HG03025 (cell line): ENCODE measurements at regions not wholly inside any gene's neighbourhood (a gene's known extent, or its start where the extent isn't known, plus 50 kb on each side); places are given as distances from the start of the nearest gene placed in this dataset.
"Not testable (repeated sequence)": the region's sequence is repeated elsewhere in the genome, so short reads cannot be mapped to it uniquely, and the experiment has no call there.

ENCODE experiments used
- ATAC-seq: cut with Tn5 transposase; IDR thresholded peaks from one replicate; pipeline ENCODE4 v1.9.1; 2021; ENCODE audit warnings: mild to moderate bottlenecking, moderate library complexity; ENCODE audit not compliant: unreplicated experiment, low FRiP score

GRCh38 chr17:15858082-15858481 is 86.8 kb upstream of the ADORA2B start:
- not testable (repeated sequence) for ATAC-seq

GRCh38 chr17:15860774-15861173 is 84.2 kb upstream of the ADORA2B start:
- not testable (repeated sequence) for ATAC-seq

DNA sequence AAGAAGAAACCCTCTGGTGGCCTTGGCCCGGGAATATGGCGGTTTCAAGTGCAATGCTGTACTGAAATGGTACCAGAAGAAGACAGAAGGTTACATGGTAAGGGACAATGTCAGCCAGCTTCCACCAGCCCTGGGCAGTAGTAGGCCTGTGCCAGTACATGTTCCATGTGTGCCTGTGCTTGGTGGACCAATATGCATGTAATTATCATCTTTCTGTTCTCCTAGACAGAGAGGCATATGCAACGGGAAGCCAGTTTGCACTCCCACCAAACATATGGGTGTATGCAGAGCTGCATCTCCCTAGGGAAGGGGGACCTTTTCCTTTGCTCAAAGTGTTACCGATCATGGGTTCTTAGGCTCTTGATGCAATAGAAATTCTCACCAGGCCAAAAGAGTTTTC is 80.9 kb upstream of the ADORA2B start:
- ATAC-seq = not testable (repeated sequence)

GRCh38 chr17:15864472-15864871 is 80.5 kb upstream of the ADORA2B start:
- not testable (repeated sequence) for ATAC-seq

DNA sequence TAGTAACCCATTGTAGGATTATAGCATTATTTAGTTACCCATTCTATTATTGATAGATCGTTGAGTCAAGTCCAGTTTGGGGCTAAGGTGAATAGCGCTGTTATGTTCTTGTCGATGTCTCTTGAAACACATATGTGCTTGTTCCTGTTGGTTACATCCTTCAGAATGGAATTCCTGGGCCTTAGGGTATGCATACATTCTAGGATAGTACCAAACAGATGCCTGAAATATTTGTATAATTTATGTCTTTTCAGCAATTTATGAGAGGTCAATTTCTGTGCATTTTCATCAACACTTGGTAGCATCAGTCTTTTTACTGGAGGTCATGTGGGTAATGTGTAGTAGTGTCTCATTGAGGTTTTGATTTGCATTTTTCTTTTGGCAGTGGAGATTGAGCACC is 78.9 kb upstream of the ADORA2B start:
- ATAC-seq = not testable (repeated sequence)

DNA sequence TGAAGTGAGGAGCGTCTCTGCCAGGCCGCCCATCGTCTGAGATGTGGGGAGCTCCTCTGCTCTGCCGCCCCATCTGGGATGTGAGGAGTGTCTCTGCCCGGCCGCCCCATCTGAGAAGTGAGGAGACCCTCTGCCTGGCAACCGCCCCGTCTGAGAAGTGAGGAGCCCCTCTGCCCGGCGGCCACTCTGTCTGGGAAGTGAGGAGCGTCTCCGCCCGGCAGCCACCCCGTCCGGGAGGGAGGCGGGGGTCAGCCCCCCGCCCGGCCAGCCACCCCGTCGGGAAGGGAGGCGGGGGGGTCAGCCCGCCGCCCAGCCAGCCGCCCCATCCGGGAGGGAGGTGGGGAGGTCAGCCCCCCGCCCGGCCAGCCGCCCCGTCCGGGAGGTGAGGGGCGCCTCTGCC is 77.6 kb upstream of the ADORA2B start:
- not testable (repeated sequence) for ATAC-seq

DNA sequence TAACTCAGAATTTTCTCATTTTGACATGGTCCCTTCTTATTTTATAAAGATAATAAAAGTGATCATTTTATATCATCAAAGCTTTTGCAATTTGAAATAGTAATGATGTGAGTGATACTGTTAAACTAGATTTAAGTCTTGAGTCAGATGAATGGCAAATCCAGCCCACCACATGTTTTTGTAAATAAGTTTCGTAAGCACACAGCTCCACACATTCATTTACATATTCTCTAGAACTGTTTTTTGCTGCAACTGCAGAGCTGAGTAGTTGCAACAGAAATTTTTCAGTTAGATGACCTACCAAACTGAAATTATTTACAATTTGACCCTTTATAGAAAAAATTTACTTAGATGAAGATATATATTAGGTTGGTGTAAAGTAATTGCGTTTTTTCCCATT is 75.1 kb upstream of the ADORA2B start:
- ATAC-seq = not testable (repeated sequence)

- not testable (repeated sequence) for ATAC-seq
These were observed 72.3 kb upstream of the ADORA2B start for GRCh38 chr17:15872677-15873076.

- ATAC-seq = not testable (repeated sequence)
These were observed 66.9 kb upstream of the ADORA2B start for GRCh38 chr17:15877882-15878500.

GRCh38 chr17:15882058-15882720 is 62.7 kb upstream of the ADORA2B start:
- no peak for ATAC-seq

DNA sequence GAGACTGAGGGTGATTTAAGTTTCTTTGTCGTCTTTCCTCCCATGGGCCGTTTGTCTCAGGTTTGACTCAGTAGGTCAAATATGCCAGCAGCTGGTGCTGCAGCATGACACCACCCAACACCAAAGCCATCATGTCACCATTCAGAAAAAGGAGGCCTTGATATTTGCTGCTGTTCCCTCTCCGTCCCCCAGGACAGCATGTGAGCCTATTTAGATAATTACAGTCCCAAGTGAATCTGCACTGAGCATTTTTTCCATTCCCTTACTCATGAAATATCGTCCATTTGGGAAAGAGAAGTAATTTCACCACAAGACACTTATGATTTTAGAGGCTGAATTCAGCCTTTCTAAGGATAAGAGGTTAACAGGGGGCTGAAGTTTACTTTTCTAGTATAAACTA is 62.2 kb upstream of the ADORA2B start:
- ATAC-seq = no peak

DNA sequence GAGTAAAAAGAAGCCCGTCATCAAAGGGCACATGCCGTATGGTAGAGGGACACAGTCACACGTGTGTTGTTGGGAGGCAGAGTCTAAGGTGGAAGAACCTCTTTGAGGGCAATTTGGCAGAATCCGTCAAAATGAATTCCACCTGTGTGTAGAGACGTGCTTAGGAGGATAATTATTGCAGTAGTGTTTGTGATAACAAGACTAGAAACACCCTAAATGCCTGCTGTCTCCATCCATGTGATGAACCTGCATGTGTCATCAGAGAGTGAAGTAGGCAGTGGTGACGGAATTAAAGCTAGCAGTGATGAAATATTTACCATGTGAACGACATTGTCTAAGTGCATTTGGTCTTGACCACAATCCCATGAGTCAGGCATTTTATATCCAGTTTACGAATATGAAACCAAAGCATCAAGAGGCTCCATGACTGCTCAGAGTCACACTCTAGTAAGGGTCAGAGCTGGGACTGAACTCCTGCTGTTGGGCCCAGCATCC is 61.3 kb upstream of the ADORA2B start:
- no peak for ATAC-seq

DNA sequence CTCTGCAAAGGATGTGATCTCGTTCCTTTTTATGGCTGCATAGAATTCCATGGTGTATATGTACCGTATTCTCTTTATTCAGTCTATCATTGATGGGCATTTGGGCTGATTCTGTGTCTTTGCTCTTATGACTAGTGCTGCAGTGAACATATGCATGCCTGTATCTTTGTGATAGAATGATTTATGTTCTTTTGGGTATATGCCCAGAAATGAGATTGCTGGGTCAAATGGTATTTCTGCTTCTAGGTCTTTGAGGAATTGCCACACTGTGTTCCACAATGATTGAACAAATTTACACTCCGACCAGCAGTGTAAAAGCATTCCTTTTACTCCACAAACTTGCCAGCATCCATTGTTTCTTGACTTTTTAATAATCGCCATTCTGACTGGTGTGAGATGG is 60.2 kb upstream of the ADORA2B start:
- ATAC-seq = no peak

- ATAC-seq = no peak
These were observed 59.2 kb upstream of the ADORA2B start for GRCh38 chr17:15885770-15886169.

DNA sequence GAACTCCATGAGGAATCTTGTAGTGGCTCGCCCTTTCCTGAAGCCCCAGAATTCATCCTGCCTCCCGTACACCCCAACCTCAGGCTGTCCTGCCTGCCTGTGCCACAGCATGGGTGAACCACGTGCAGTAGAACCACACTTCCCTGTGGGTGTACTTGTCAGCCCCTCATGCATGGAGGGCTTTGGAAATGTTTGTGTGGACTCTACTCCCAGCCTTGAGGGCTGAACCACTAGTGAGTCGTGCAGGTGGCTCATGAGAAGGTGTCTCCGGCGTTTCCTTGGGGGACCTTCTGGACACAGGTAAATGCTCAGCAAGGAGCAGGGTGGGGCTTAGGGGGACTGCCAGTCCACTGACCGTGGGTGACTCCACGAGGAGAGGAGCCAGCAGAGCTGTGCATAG is 58.7 kb upstream of the ADORA2B start:
- no peak for ATAC-seq

GRCh38 chr17:15886804-15887203 is 58.1 kb upstream of the ADORA2B start:
- no peak for ATAC-seq

- ATAC-seq = no peak
These were observed 56.5 kb upstream of the ADORA2B start for GRCh38 chr17:15888436-15888835.

DNA sequence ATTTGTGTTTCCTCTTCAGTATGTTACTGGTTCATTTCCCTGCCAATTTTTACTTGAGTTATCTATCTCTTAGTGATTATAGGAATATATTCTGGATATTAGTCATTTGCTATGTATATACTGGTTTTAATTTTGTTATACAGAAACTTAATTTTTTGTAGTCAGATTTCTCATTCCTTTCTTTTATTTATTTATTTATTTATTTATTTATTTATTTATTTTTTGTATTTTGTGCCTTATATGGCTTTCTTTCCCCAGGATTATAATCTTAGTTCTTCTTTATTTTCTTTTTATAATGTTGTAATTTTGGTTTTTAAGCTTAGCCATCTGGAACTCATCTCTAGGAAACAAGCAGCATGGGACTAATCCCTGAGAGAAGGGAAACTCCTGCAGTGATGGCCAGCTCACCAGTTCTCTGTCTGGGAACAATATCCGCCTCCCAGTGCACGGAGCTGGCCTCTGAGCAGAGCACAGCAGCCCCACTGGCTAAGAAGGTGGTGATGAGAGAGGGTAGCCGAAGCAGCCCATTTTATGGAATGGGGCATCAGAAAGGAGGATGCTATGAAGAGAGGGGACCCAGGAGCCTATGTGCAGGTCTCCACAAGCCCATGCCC is 54.5 kb upstream of the ADORA2B start:
- no peak for ATAC-seq

DNA sequence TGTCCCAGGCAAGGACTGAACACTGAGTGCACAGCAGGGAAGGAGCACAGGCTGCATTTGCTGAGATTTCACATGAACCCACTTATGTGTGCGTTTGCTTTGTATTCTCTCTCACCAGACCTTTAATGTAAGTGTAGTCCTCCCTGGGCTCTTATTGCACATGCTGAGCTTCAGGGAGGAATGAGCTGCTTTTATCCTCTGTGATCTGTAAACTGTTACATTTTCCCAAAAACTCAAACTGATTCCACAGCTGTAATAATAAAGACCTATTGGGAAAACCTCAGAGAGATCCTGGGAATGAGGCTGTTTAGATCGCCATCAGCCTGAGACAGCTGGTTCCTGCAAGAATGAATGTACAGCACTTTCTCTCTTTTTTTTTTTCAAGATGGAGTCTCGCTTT is 53.6 kb upstream of the ADORA2B start:
- ATAC-seq = no peak

DNA sequence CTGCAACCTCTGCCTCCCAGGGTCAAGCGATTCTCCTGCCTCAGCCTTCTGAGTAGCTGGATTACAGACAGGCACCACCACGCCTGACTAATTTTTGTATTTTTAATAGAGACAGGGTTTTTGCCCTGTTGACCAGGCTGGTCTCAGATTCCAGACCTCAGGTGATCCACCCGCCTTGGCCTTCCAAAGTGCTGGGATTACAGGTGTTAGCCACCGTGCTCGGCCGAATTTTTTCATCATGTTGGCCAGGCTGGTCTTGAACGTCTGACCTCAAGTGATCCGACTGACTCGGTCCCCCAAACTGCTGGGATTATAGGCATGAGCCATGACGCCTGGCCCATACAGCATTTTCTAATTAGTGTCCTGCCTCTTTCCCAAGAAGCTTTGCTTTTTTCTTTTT is 52.7 kb upstream of the ADORA2B start:
- no peak for ATAC-seq

GRCh38 chr17:15892731-15893657 is 51.9 kb upstream of the ADORA2B start:
- ATAC-seq = no peak
